HG02798 (cell line): ENCODE measurements at regions not wholly inside any gene's neighbourhood (a gene's known extent, or its start where the extent isn't known, plus 50 kb on each side); places are given as distances from the start of the nearest gene placed in this dataset.
"Not testable (repeated sequence)": the region's sequence is repeated elsewhere in the genome, so short reads cannot be mapped to it uniquely, and the experiment has no call there.

Experiments used
- ATAC-seq: cut with Tn5 transposase; IDR thresholded peaks from one replicate; pipeline ENCODE4 v1.9.1; 2021; ENCODE audit warnings: mild to moderate bottlenecking; ENCODE audit not compliant: unreplicated experiment, poor library complexity

- not testable (repeated sequence) for ATAC-seq
These were observed 807.6 kb downstream of the ANKRD7 start for GRCh38 chr7:119032136-119032535.

GRCh38 chr7:119033641-119034040 is 809.1 kb downstream of the ANKRD7 start:
- no peak for ATAC-seq

GRCh38 chr7:119037941-119038340 is 813.4 kb downstream of the ANKRD7 start:
- ATAC-seq = no peak

GRCh38 chr7:119046068-119046467 is 821.6 kb downstream of the ANKRD7 start:
- ATAC-seq = no peak

- no peak for ATAC-seq
These were observed 841.5 kb downstream of the ANKRD7 start for GRCh38 chr7:119065966-119066365.

- ATAC-seq = no peak
These were observed 861.5 kb downstream of the ANKRD7 start for GRCh38 chr7:119086026-119086425.

GRCh38 chr7:119090851-119091250 is 866.3 kb downstream of the ANKRD7 start:
- ATAC-seq = no peak

- no peak for ATAC-seq
These were observed 872.2 kb downstream of the ANKRD7 start for GRCh38 chr7:119096683-119097082.

GRCh38 chr7:119100611-119101258 is 876.2 kb downstream of the ANKRD7 start:
- ATAC-seq = not testable (repeated sequence)

GRCh38 chr7:119102291-119102690 is 877.8 kb downstream of the ANKRD7 start:
- ATAC-seq = no peak

GRCh38 chr7:119105381-119105780 is 880.9 kb downstream of the ANKRD7 start:
- no peak for ATAC-seq

- no peak for ATAC-seq
These were observed 898.8 kb downstream of the ANKRD7 start for GRCh38 chr7:119123326-119123725.

- no peak for ATAC-seq
These were observed 903.2 kb downstream of the ANKRD7 start for GRCh38 chr7:119127706-119128105.

- no peak for ATAC-seq
These were observed 907.9 kb downstream of the ANKRD7 start for GRCh38 chr7:119132436-119132835.

- no peak for ATAC-seq
These were observed 942.9 kb downstream of the ANKRD7 start for GRCh38 chr7:119167431-119167830.

GRCh38 chr7:119172043-119172442 is 947.5 kb downstream of the ANKRD7 start:
- ATAC-seq = no peak

- ATAC-seq = peak; percentile 77
These were observed 951.6 kb downstream of the ANKRD7 start for GRCh38 chr7:119175911-119176627.

GRCh38 chr7:119177863-119178262 is 953.4 kb downstream of the ANKRD7 start:
- no peak for ATAC-seq

GRCh38 chr7:119184124-119184788 is 959.8 kb downstream of the ANKRD7 start:
- no peak for ATAC-seq

- no peak for ATAC-seq
These were observed 971.7 kb downstream of the ANKRD7 start for GRCh38 chr7:119196183-119196582.

- peak; percentile 6 for ATAC-seq
These were observed 972.8 kb downstream of the ANKRD7 start for GRCh38 chr7:119197172-119197876.
